Spleen (tissue), 11 donors: ENCODE measurements at regions not wholly inside any gene's neighbourhood (a gene's known extent, or its start where the extent isn't known, plus 50 kb on each side); places are given as distances from the start of the nearest gene placed in this dataset.
"Not testable (repeated sequence)": the region's sequence is repeated elsewhere in the genome, so short reads cannot be mapped to it uniquely, and the experiment has no call there.

ENCODE experiments used
- DNase-seq: peaks from one replicate; pipeline ENCODE4 v3.0.0-alpha.2; 2020
- H3K27ac ChIP-seq, 8 donors: fragments of 200-600 bp; sonication (generic) in 7 of 8; 1 replicate in 4 of 8; 2 replicates in 4 of 8; pipeline versions ENCODE4 v1.5.0 to v1.8.0; 2016 to 2021; ENCODE audit warnings: inconsistent platforms in 4 of 8, mild to moderate bottlenecking in 4 of 8, moderate library complexity in 1 of 8
- H3K27me3 ChIP-seq, 7 donors: fragments of 200-600 bp; sonication (generic) in 6 of 7; replicated peaks in 1 of 7; 1 replicate in 4 of 7; 2 replicates in 3 of 7; pipeline versions ENCODE4 v1.5.0 to v1.8.0; 2016 to 2021; ENCODE audit warnings: inconsistent platforms in 3 of 7, mild to moderate bottlenecking in 1 of 7
- H3K36me3 ChIP-seq, 6 donors: fragments of 200-600 bp; sonication (generic) in 5 of 6; 1 replicate in 4 of 6; 2 replicates in 2 of 6; pipeline versions ENCODE4 v1.5.0 to v1.8.0; 2016 to 2021; ENCODE audit warnings: inconsistent platforms in 2 of 6
- H3K4me1 ChIP-seq, 6 donors: fragments of 200-600 bp; sonication (generic) in 5 of 6; 1 replicate in 3 of 6; 2 replicates in 3 of 6; pipeline versions ENCODE4 v1.5.0 to v1.8.0; 2016 to 2021; ENCODE audit warnings: inconsistent platforms in 3 of 6
- H3K4me3 ChIP-seq, 8 donors: fragments of 200-600 bp; sonication (generic) in 7 of 8; 1 replicate in 4 of 8; 2 replicates in 4 of 8; pipeline versions ENCODE4 v1.5.0 to v1.8.0; 2016 to 2021; ENCODE audit warnings: inconsistent platforms in 4 of 8, mild to moderate bottlenecking in 4 of 8, moderate library complexity in 2 of 8
- H3K9me3 ChIP-seq, 8 donors: fragments of 200-600 bp; sonication (generic) in 7 of 8; 1 replicate in 4 of 8; 2 replicates in 4 of 8; pipeline versions ENCODE4 v1.5.0 to v1.8.0; 2016 to 2021; ENCODE audit warnings: inconsistent platforms in 4 of 8
- POLR2A ChIP-seq, 3 donors: fragments of 450-650 bp; IDR thresholded peaks; one replicate each; pipeline ENCODE4 v1.5.1; 2017; ENCODE audit warnings: antibody characterized with exemption in 3 of 3, mild to moderate bottlenecking in 1 of 3
- POLR2AphosphoS5 ChIP-seq, 3 donors: sonication (generic); formaldehyde crosslinking; IDR thresholded peaks; one replicate each; pipeline ENCODE4 v1.5.1; 2017; ENCODE audit warnings: antibody characterized with exemption in 3 of 3
- WGBS, 5 donors: extraction: QIAGEN DNeasy Blood & Tissue Kit in 3 of 5; methylation state at CpG; one replicate each; pipeline versions ENCODE4 v1.1.5 to v1.1.7; 2013 to 2018; 5-methylcytosine and 5-hydroxymethylcytosine counted together
- intact Hi-C: fragments of 100-400 bp; cut with DNase I; formaldehyde crosslinking; loops from one replicate; pipeline ENCODE4 v1.15.0; 2023; ENCODE audit warnings: low total_unique reads
- TF ChIP-seq, protein P1 (sequence below), 11 experiments: fragments of 200-600 bp in 7 of 11; fragments of 450-650 bp in 4 of 11; sonication (generic) in 4 of 11; IDR thresholded peaks in 8 of 11; conservative IDR thresholded peaks in 3 of 11; 1 replicate in 7 of 11; 2 replicates in 4 of 11; pipeline versions ENCODE4 v1.4.0 to v1.8.0; 2016 to 2021; ENCODE audit warnings: antibody characterized with exemption in 11 of 11, inconsistent platforms in 4 of 11, mild to moderate bottlenecking in 1 of 11
- donor health status: healthy with polysubstance abuse.
- donor health status: DM: no; HTN: no; CAD: no; lungs with moderate emphysema.
- donor health status: DM: no; HTN: no; CAD: no.
- donor health status: Bipolar disorder and iron deficiency.
- donor health status: healthy.
- donor health status: DM: no; HTN: no; CAD: no.
- donor health status: DM: yes; HTN: yes; CAD: no.

DNA sequence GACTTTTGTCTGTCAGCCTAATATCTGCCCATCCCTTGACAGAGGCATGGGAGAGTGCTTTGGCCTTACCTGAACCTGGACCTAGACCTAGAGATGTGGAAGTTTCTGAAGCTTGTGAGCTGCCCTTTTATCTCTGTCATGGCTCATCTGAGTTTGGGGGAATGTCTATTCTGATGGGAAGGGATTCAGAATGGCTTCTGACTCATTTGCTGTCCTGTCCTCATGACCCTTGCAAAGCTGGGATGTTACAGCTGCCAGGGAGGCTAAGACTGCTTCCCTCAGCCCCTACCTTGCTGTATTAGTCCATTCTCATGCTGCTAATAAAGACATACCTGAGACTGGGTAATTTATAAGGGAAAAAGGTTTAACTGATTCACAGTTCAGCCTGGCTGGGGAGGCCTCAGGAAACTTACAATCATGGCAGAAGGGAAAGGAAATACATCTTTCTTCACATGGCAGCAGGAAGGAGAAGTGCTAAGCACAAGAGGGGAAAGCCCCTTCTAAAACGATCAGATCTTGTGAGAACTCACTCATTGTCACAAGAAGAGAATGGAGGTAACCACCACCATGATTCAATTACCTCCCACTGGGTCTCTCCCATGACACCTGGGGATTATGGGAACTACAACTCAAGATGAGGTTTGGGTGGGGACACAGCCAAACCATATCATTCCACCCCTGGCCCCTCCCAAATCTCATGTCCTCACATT, 252.2 kb downstream of the ERMARD start:
- peaks cover 0 to 53% (median 43%) of the 10 kb centered on the region in 8 donors for H3K9me3 ChIP-seq
- intact Hi-C loops, result no loop called here
- WGBS, 5 donors, result 0 to 31% (median 4%) methylated on average over 1 of the region's 1 CpG
- H3K36me3 ChIP-seq, result no peaks in the 10 kb centered on the region
- H3K4me1 ChIP-seq, result peaks cover 0 to 6% (median 0%) of the 10 kb centered on the region in 6 donors
- TF ChIP-seq POLR2AphosphoS5 (IDR thresholded peaks at IDR 0.05), result no peak
- TF ChIP-seq, protein P1, sequence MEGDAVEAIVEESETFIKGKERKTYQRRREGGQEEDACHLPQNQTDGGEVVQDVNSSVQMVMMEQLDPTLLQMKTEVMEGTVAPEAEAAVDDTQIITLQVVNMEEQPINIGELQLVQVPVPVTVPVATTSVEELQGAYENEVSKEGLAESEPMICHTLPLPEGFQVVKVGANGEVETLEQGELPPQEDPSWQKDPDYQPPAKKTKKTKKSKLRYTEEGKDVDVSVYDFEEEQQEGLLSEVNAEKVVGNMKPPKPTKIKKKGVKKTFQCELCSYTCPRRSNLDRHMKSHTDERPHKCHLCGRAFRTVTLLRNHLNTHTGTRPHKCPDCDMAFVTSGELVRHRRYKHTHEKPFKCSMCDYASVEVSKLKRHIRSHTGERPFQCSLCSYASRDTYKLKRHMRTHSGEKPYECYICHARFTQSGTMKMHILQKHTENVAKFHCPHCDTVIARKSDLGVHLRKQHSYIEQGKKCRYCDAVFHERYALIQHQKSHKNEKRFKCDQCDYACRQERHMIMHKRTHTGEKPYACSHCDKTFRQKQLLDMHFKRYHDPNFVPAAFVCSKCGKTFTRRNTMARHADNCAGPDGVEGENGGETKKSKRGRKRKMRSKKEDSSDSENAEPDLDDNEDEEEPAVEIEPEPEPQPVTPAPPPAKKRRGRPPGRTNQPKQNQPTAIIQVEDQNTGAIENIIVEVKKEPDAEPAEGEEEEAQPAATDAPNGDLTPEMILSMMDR (IDR thresholded peaks at IDR 0.05 in 8 of 11, conservative IDR thresholded peaks at IDR 0.05 in 3 of 11), result no peak
- TF ChIP-seq POLR2A (IDR thresholded peaks at IDR 0.05), result no peak
- H3K27ac ChIP-seq, result no peak overlapping the region
- H3K27me3 ChIP-seq, result peaks cover 0 to 68% (median 0%) of the 10 kb centered on the region in 7 donors
- no peak overlapping the region for H3K4me3 ChIP-seq
- no peak for DNase-seq

DNA sequence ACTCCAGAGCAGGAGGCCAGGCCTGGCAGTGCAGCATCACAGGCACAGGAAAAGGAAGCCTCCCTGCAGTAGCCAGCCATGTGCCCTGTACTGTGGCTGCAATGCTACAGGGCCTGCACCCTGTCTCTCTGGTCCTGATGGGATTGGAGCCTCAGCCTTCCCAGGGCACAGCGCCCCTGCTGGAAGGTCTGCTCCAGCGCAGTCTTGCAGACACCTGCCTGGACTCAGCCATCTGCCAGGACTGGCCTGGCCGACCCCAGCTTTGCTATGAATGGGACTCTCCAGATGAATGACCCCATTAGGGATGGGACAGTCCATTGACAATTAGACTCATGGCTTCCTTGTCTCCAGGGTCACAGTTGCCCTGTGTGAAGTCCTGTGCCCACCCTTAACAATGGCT, 251.6 kb downstream of the ERMARD start:
- Histone ChIP-seq H3K27ac (no peak overlapping the region), H3K4me1 (peaks cover 0 to 6% (median 0%) of the 10 kb centered on the region in 6 donors), H3K36me3 (no peaks in the 10 kb centered on the region), H3K27me3 (peaks cover 0 to 63% (median 0%) of the 10 kb centered on the region in 7 donors), H3K4me3 (no peak overlapping the region), H3K9me3 (peaks cover 0 to 53% (median 43%) of the 10 kb centered on the region in 8 donors)
- no peak for TF ChIP-seq POLR2AphosphoS5 (IDR thresholded peaks at IDR 0.05)
- TF ChIP-seq, protein P1 (IDR thresholded peaks at IDR 0.05 in 8 of 11, conservative IDR thresholded peaks at IDR 0.05 in 3 of 11), result no peak
- no peak for TF ChIP-seq POLR2A (IDR thresholded peaks at IDR 0.05)
- WGBS, 5 donors, result 80 to 98% (median 90%) methylated on average over 1 to 3 of the region's 3 CpGs
- DNase-seq, result no peak
- intact Hi-C loops, result no loop called here

DNA sequence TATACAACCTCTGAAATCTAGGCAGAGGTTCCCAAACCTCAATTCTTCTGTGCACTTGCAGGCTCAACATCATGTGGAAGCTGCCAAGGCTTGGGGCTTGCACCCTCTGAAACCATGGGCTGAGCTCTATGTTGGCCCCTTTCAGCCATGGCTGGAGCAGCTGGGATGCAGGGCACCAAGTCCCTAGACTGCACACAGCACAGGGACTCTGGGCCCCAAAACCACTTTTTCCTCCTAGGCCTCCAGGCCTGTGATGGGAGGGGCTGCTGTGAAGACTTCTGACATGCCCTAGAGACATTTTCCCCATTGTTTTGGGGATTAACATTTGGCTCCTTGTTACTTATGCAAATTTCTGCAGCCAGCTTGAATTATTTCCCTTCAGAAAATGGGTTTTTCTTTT, 250.4 kb downstream of the ERMARD start:
- H3K27ac ChIP-seq, intact Hi-C loops, H3K4me1 ChIP-seq, H3K36me3 ChIP-seq, H3K4me3 ChIP-seq, DNase-seq: not testable (repeated sequence)
- H3K9me3 ChIP-seq, result peaks cover 0 to 53% (median 43%) of the 10 kb centered on the region in 8 donors
- peaks cover 0 to 63% (median 0%) of the 10 kb centered on the region in 7 donors for H3K27me3 ChIP-seq

DNA sequence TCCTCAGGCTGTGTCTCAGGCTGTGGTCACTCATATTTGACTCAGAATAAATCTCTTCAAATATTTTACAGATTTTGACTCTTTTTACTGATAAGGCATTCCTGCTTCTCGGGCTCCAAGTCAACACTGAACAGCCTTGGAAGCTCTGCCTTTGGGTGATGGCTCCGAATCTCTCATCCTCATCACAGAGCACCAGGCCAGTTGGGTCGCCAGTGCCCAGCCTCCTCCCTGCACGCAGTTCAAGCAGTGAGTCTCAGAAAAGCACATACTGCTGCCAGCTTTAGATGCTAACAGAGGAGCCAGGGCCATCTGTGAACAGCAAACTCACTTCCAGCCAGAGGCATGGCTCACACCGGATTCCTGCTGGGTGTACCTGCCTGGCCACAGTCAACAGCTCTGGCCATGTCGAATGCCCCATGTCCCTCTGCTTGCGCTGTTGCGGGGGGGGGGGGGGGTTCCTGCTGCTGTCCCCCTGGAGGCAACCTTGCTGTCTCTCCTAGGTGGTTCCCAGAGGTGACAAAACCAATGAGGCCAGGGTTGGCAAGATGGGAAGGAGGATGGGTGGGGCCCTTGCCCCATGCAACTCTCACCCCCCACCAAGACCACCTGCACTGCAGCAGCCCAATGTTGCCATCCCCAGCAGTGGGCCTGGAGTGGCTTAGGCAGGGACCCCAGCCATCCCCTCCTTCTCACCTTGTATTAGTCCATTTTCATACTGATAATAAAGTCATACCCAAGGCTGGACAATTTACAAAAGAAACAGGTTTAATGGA, 248.8 kb downstream of the ERMARD start:
- intact Hi-C loops, result no loop called here
- WGBS, 5 donors, result 83 to 92% (median 90%) methylated on average over 5 to 8 of the region's 8 CpGs
- peaks cover 0 to 49% (median 40%) of the 10 kb centered on the region in 8 donors for H3K9me3 ChIP-seq
- H3K36me3 ChIP-seq, result no peaks in the 10 kb centered on the region
- H3K4me3 ChIP-seq, result no peak overlapping the region
- H3K27me3 ChIP-seq, result peaks cover 0 to 53% (median 0%) of the 10 kb centered on the region in 7 donors
- no peak for DNase-seq
- no peak overlapping the region for H3K27ac ChIP-seq
- peaks cover 0 to 6% (median 0%) of the 10 kb centered on the region in 6 donors for H3K4me1 ChIP-seq
- TF ChIP-seq POLR2A (IDR thresholded peaks at IDR 0.05) (no peak), POLR2AphosphoS5 (IDR thresholded peaks at IDR 0.05) (no peak)
- TF ChIP-seq, protein P1 (IDR thresholded peaks at IDR 0.05 in 8 of 11, conservative IDR thresholded peaks at IDR 0.05 in 3 of 11), result no peak
